OCI-LY3 (cell line): ENCODE measurements at regions not wholly inside any gene's neighbourhood (a gene's known extent, or its start where the extent isn't known, plus 50 kb on each side); places are given as distances from the start of the nearest gene placed in this dataset.

Experiments
- H2AFZ ChIP-seq: fragments of 200-600, 300-600 bp; shearing (Covaris generic); 2 replicates; pipeline ENCODE4 v1.6.0; 2014; ENCODE audit warnings: antibody characterized with exemption, low read depth, low read length
- H3K27ac ChIP-seq: fragments of 200-600, 300-600 bp; sonication (generic); 2 replicates; pipeline ENCODE4 v1.5.1; 2014; ENCODE audit warnings: mild to moderate bottlenecking, low read length, moderate library complexity, mixed read lengths
- H3K27me3 ChIP-seq: fragments of 200-600, 300-600 bp; sonication (generic); 2 replicates; pipeline ENCODE4 v1.6.1; 2014; ENCODE audit warnings: low read depth, low read length, mixed read lengths
- H3K36me3 ChIP-seq: fragments of 200-600, 300-600 bp; sonication (generic); replicated peaks from 2 replicates; pipeline ENCODE3; 2014; ENCODE audit warnings: low read depth, low read length, mixed read lengths
- H3K4me1 ChIP-seq: fragments of 300-600, 200-600 bp; sonication (generic); 2 replicates; pipeline ENCODE4 v1.6.1; 2014; ENCODE audit warnings: low read length, mixed read lengths
- H3K4me2 ChIP-seq: fragments of 200-600, 300-600 bp; sonication (generic); 2 replicates; pipeline ENCODE4 v1.6.1; 2014; ENCODE audit warnings: low read length, mixed read lengths
- H3K4me3 ChIP-seq: fragments of 300-600, 200-600 bp; sonication (generic); 2 replicates; pipeline ENCODE4 v1.5.1; 2014; ENCODE audit warnings: antibody characterized with exemption, mild to moderate bottlenecking, low read length, moderate library complexity
- H3K79me2 ChIP-seq: fragments of 300-600, 200-600 bp; shearing (Covaris generic); 2 replicates; pipeline ENCODE4 v1.6.1; 2014; ENCODE audit warnings: mild to moderate bottlenecking, low read length, mixed read lengths
- H3K9ac ChIP-seq: fragments of 300-600, 200-600 bp; shearing (Covaris generic); 2 replicates; pipeline ENCODE4 v1.6.0; 2014; ENCODE audit warnings: mild to moderate bottlenecking, low read length, moderate library complexity
- H3K9me3 ChIP-seq: fragments of 200-600, 300-600 bp; shearing (Covaris generic); 2 replicates; pipeline ENCODE4 v1.6.1; 2014; ENCODE audit warnings: low read length, mixed read lengths; ENCODE audit not compliant: insufficient read depth
- H4K20me1 ChIP-seq: fragments of 200-600, 300-600 bp; sonication (generic); 2 replicates; pipeline ENCODE4 v1.6.1; 2016; ENCODE audit warnings: low read length, mixed read lengths; ENCODE audit not compliant: insufficient read depth
- CTCF ChIP-seq: fragments of 200-600, 300-600 bp; sonication (generic); IDR thresholded peaks from 2 replicates; pipeline ENCODE4 v1.5.1; 2014; ENCODE audit warnings: antibody characterized with exemption, low read length, low read depth
- EZH2phosphoT487 ChIP-seq: fragments of 200-600 bp; shearing (Covaris generic); IDR thresholded peaks from 2 replicates; pipeline ENCODE4 v1.6.1; 2018; ENCODE audit warnings: antibody characterized with exemption, mixed run types, low read depth

GRCh38 chr2:242019344-242019743, 149.8 kb downstream of the RTP5 start:
- Histone ChIP-seq H3K9ac (no peak overlapping the region), H3K4me2 (no peak overlapping the region), H3K9me3 (no peaks in the 10 kb centered on the region), H3K27ac (no peak overlapping the region), H3K79me2 (no peaks in the 10 kb centered on the region), H3K27me3 (peaks cover 6% of the 10 kb centered on the region; the same call in 1 of the 2 replicates), H3K4me3 (no peak overlapping the region), H3K36me3 (no peaks in the 10 kb centered on the region), H2AFZ (no peak overlapping the region), H4K20me1 (no peaks in the 10 kb centered on the region), H3K4me1 (no peaks in the 10 kb centered on the region)
- TF ChIP-seq EZH2phosphoT487 (no peak), CTCF (no peak)

GRCh38 chr2:242020196-242021004, 150.9 kb downstream of the RTP5 start:
- no peak for TF ChIP-seq EZH2phosphoT487
- TF ChIP-seq CTCF: peak; percentile 32; the same call in 1 of the 2 replicates
- Histone ChIP-seq H3K79me2 (no peaks in the 10 kb centered on the region), H4K20me1 (no peaks in the 10 kb centered on the region), H3K36me3 (no peaks in the 10 kb centered on the region), H3K4me3 (no peak overlapping the region), H3K4me1 (no peaks in the 10 kb centered on the region), H2AFZ (no peak overlapping the region), H3K4me2 (no peak overlapping the region), H3K9ac (no peak overlapping the region), H3K9me3 (no peaks in the 10 kb centered on the region), H3K27ac (no peak overlapping the region), H3K27me3 (peaks cover 10% of the 10 kb centered on the region; the same call in 1 of the 2 replicates)

GRCh38 chr2:242022550-242023290, 153.2 kb downstream of the RTP5 start:
- no peak overlapping the region for H3K9ac ChIP-seq
- peaks cover 10% of the 10 kb centered on the region; the same call in 1 of the 2 replicates for H3K27me3 ChIP-seq
- TF ChIP-seq EZH2phosphoT487: no peak
- peak; percentile 11; the same call in 1 of the 2 replicates for TF ChIP-seq CTCF
- no peaks in the 10 kb centered on the region for H3K9me3 ChIP-seq
- no peaks in the 10 kb centered on the region for H4K20me1 ChIP-seq
- no peak overlapping the region for H3K27ac ChIP-seq
- no peaks in the 10 kb centered on the region for H3K79me2 ChIP-seq
- no peaks in the 10 kb centered on the region for H3K4me1 ChIP-seq
- H3K36me3 ChIP-seq: no peaks in the 10 kb centered on the region
- no peak overlapping the region for H2AFZ ChIP-seq
- no peak overlapping the region for H3K4me2 ChIP-seq
- H3K4me3 ChIP-seq: no peak overlapping the region

- Histone ChIP-seq H3K4me1 (no peaks in the 10 kb centered on the region), H3K27me3 (peaks cover 10% of the 10 kb centered on the region; the same call in 1 of the 2 replicates), H4K20me1 (no peaks in the 10 kb centered on the region), H2AFZ (no peak overlapping the region), H3K9ac (no peak overlapping the region), H3K4me3 (no peak overlapping the region), H3K36me3 (no peaks in the 10 kb centered on the region), H3K27ac (no peak overlapping the region), H3K79me2 (no peaks in the 10 kb centered on the region), H3K4me2 (no peak overlapping the region), H3K9me3 (no peaks in the 10 kb centered on the region)
- TF ChIP-seq EZH2phosphoT487 (no peak), CTCF (no peak)
Measured at GRCh38 chr2:242024751-242025355, 155.3 kb downstream of the RTP5 start.
